WTC11 (cell line): ENCODE measurements at regions not wholly inside any gene's neighbourhood (a gene's known extent, or its start where the extent isn't known, plus 50 kb on each side); places are given as distances from the start of the nearest gene placed in this dataset.
A peak's percentile ranks its signal among the peaks of the same experiment; 100 is the strongest.

Experiments
- ATAC-seq: fragments of 200-7000 bp; cut with Tn5 transposase; 2 replicates; pipeline ENCODE4 v1.10.0; 2021; ENCODE audit warnings: mild to moderate bottlenecking, moderate library complexity
- CTCF ChIA-PET: fragments of 300-600 bp; sonication (Branson Sonifier 250); formaldehyde crosslinking; loops from one replicate; lab custom pipeline; 2021; ENCODE audit warnings: antibody characterized with exemption; lab: Charles Lee
- POLR2A ChIA-PET: fragments of 350-600 bp; sonication (Branson Sonifier 250); formaldehyde crosslinking; loops from one replicate; lab custom pipeline; 2021; ENCODE audit warnings: antibody characterized with exemption; lab: Charles Lee
- DNase-seq: peaks from one replicate; pipeline ENCODE4 v3.0.0; 2021; ENCODE audit warnings: low spot score
- H3K27ac Mint-ChIP-seq: 2 replicates; pipeline ENCODE4 v1.8.0; 2021; ENCODE audit warnings: mixed read lengths
- H3K27me3 Mint-ChIP-seq: 2 replicates; pipeline ENCODE4 v1.8.0; 2021; ENCODE audit warnings: low read depth, mild to moderate bottlenecking, moderate library complexity, mixed read lengths
- H3K36me3 Mint-ChIP-seq: 2 replicates; pipeline ENCODE4 v1.8.0; 2021; ENCODE audit warnings: mixed read lengths
- H3K4me1 Mint-ChIP-seq: 2 replicates; pipeline ENCODE4 v1.8.0; 2022; ENCODE audit warnings: mixed read lengths
- H3K4me3 Mint-ChIP-seq: 2 replicates; pipeline ENCODE4 v1.8.0; 2021; ENCODE audit warnings: mild to moderate bottlenecking, moderate library complexity, mixed read lengths
- H3K9me3 Mint-ChIP-seq: 2 replicates; pipeline ENCODE4 v1.8.0; 2021; ENCODE audit warnings: mixed read lengths
- CDX4 ChIP-seq: fragments of 250-450 bp; sonication (Bioruptor Pico); IDR thresholded peaks from 2 replicates; pipeline ENCODE4 v1.9.0; 2021; ENCODE audit warnings: moderate library complexity, mild to moderate bottlenecking, inconsistent platforms, borderline replicate concordance
- CTCF ChIP-seq: fragments of 200-600 bp; IDR thresholded peaks from 2 replicates; pipeline ENCODE4 v1.8.0; 2022; ENCODE audit warnings: antibody characterized with exemption
- ELF4 ChIP-seq: sonication (generic); formaldehyde crosslinking; IDR thresholded peaks from 2 replicates; pipeline ENCODE4 v1.8.1; 2022; ENCODE audit warnings: low read depth, mild to moderate bottlenecking, moderate library complexity, missing genetic modification reagents
- ERG ChIP-seq: fragments of 250-450 bp; sonication (Bioruptor Pico); IDR thresholded peaks from 2 replicates; pipeline ENCODE4 v1.8.0; 2021; ENCODE audit warnings: mild to moderate bottlenecking
- HMGXB4 ChIP-seq: sonication (generic); formaldehyde crosslinking; IDR thresholded peaks from 2 replicates; pipeline ENCODE4 v1.8.1; 2023; ENCODE audit warnings: mild to moderate bottlenecking, moderate library complexity, missing genetic modification reagents
- IRF1 ChIP-seq: sonication (generic); formaldehyde crosslinking; IDR thresholded peaks from 2 replicates; pipeline ENCODE4 v1.8.0; 2023; ENCODE audit warnings: missing genetic modification reagents
- IRF2 ChIP-seq: sonication (generic); formaldehyde crosslinking; IDR thresholded peaks from 2 replicates; pipeline ENCODE4 v1.8.0; 2022; ENCODE audit warnings: low read depth, missing genetic modification reagents, borderline replicate concordance
- KAT7 ChIP-seq: sonication (generic); formaldehyde crosslinking; IDR thresholded peaks from 2 replicates; pipeline ENCODE4 v1.8.1; 2023; ENCODE audit warnings: missing genetic modification reagents, mild to moderate bottlenecking, borderline replicate concordance
- MAX ChIP-seq: sonication (generic); formaldehyde crosslinking; IDR thresholded peaks from 2 replicates; pipeline ENCODE4 v1.8.0; 2022; ENCODE audit warnings: mild to moderate bottlenecking, missing genetic modification reagents
- MYBL2 ChIP-seq: sonication (generic); formaldehyde crosslinking; IDR thresholded peaks from 2 replicates; pipeline ENCODE4 v1.8.1; 2023; ENCODE audit warnings: mild to moderate bottlenecking, moderate library complexity, missing genetic modification reagents
- NR3C1 ChIP-seq: sonication (generic); formaldehyde crosslinking; conservative IDR thresholded peaks from 2 replicates; pipeline ENCODE4 v1.8.1; 2023; ENCODE audit warnings: low read depth, mild to moderate bottlenecking, missing genetic modification reagents
- OVOL2 ChIP-seq: fragments of 250-450 bp; sonication (Bioruptor Pico); IDR thresholded peaks from 2 replicates; pipeline ENCODE4 v1.9.0; 2021; ENCODE audit warnings: mild to moderate bottlenecking, borderline replicate concordance
- SOX15 ChIP-seq: fragments of 250-450 bp; sonication (Bioruptor Pico); IDR thresholded peaks from 2 replicates; pipeline ENCODE4 v1.9.0; 2021; ENCODE audit warnings: mild to moderate bottlenecking
- TCF7 ChIP-seq: sonication (generic); formaldehyde crosslinking; IDR thresholded peaks from 2 replicates; pipeline ENCODE4 v1.8.0; 2022; ENCODE audit warnings: mild to moderate bottlenecking, low read depth, missing genetic modification reagents, moderate library complexity
- ZNF232 ChIP-seq: sonication (generic); formaldehyde crosslinking; IDR thresholded peaks from 2 replicates; pipeline ENCODE4 v1.8.0; 2022; ENCODE audit warnings: mild to moderate bottlenecking, missing genetic modification reagents
- ZNF263 ChIP-seq: sonication (generic); formaldehyde crosslinking; IDR thresholded peaks from 2 replicates; pipeline ENCODE4 v1.8.1; 2022; ENCODE audit warnings: low read depth, mild to moderate bottlenecking, moderate library complexity, missing genetic modification reagents
- ZNF317 ChIP-seq: sonication (generic); formaldehyde crosslinking; IDR thresholded peaks from 2 replicates; pipeline ENCODE4 v1.8.1; 2023; ENCODE audit warnings: low read depth, mild to moderate bottlenecking, moderate library complexity, missing genetic modification reagents, borderline replicate concordance
- ZNF396 ChIP-seq: fragments of 250-450 bp; sonication (Bioruptor Pico); IDR thresholded peaks from 2 replicates; pipeline ENCODE4 v1.8.0; 2021; ENCODE audit warnings: mild to moderate bottlenecking, moderate library complexity, borderline replicate concordance
- ZNF671 ChIP-seq: fragments of 250-450 bp; sonication (Bioruptor Pico); IDR thresholded peaks from 2 replicates; pipeline ENCODE4 v1.8.0; 2021; ENCODE audit warnings: mild to moderate bottlenecking

- ChIA-PET CTCF (interaction anchor here (0.6 kb wide), 1 partner anchor 234 kb away, joined by 3 read pairs; no protein-coding TSS in a partner anchor), POLR2A (interaction anchor here (0.6 to 0.7 kb wide), 2 partner anchors 13 to 795 kb away, joined by 3 to 4 read pairs; no protein-coding TSS in a partner anchor)
- ATAC-seq (no peak), DNase-seq (no peak)
- no peak overlapping the region for H3K27ac Mint-ChIP-seq
- H3K4me3 Mint-ChIP-seq: no peak overlapping the region
- no peaks in the 10 kb centered on the region for H3K36me3 Mint-ChIP-seq
- H3K4me1 Mint-ChIP-seq: peaks cover 6% of the 10 kb centered on the region
- peaks cover 7% of the 10 kb centered on the region; the same call in 1 of the 2 replicates for H3K9me3 Mint-ChIP-seq
- no peak for TF ChIP-seq NR3C1
- TF ChIP-seq MYBL2 (CRISPR knock-in tag): no peak
- no peak for TF ChIP-seq CDX4
- TF ChIP-seq ZNF263 (CRISPR knock-in tag): no peak
- TF ChIP-seq IRF2 (CRISPR knock-in tag): no peak
- no peak for TF ChIP-seq ELF4 (CRISPR knock-in tag)
- no peaks in the 10 kb centered on the region for H3K27me3 Mint-ChIP-seq
These were observed 709.5 kb upstream of the COBL start for GRCh38 chr7:52026140-52026539.

- no peaks in the 10 kb centered on the region for H3K36me3 Mint-ChIP-seq
- CTCF ChIA-PET: no interaction called here
- no peak for TF ChIP-seq TCF7 (CRISPR knock-in tag)
- no peak for TF ChIP-seq ZNF317 (CRISPR knock-in tag)
- TF ChIP-seq MAX (CRISPR knock-in tag): no peak
- no peak for TF ChIP-seq HMGXB4
- no peak for TF ChIP-seq KAT7 (CRISPR knock-in tag)
- TF ChIP-seq OVOL2 (CRISPR knock-in tag): no peak
- no peak for TF ChIP-seq CDX4
- TF ChIP-seq SOX15 (CRISPR knock-in tag): no peak
- TF ChIP-seq ZNF396 (CRISPR knock-in tag): no peak
- TF ChIP-seq IRF1: no peak
- no peak for TF ChIP-seq ERG
- TF ChIP-seq ZNF671 (CRISPR knock-in tag): no peak
- no peak overlapping the region for H3K27ac Mint-ChIP-seq
- peaks cover 7% of the 10 kb centered on the region; the same call in 1 of the 2 replicates for H3K9me3 Mint-ChIP-seq
- H3K4me1 Mint-ChIP-seq: peaks cover 17% of the 10 kb centered on the region
- no peaks in the 10 kb centered on the region for H3K27me3 Mint-ChIP-seq
- H3K4me3 Mint-ChIP-seq: no peak overlapping the region
- POLR2A ChIA-PET: no interaction called here
- no peak for DNase-seq
- ATAC-seq: no peak
These were observed 704.7 kb upstream of the COBL start for GRCh38 chr7:52021343-52021742.

- Mint-ChIP-seq H3K27ac (no peak overlapping the region), H3K36me3 (no peaks in the 10 kb centered on the region)
- CTCF ChIA-PET: interaction anchor here (0.6 to 1.6 kb wide), 9 partner anchors 9 to 242 kb away, joined by 3 to 6 read pairs (median 4); no protein-coding TSS in a partner anchor
- no peak for DNase-seq
- TF ChIP-seq CTCF (peak; percentile 22), ZNF396 (CRISPR knock-in tag) (no peak), ZNF232 (CRISPR knock-in tag) (no peak)
- TF ChIP-seq, all 79 proteins: peak for 1
- H3K27me3 Mint-ChIP-seq: no peaks in the 10 kb centered on the region; the same call in 1 of the 2 replicates
- no peak for ATAC-seq
- no peak overlapping the region for H3K4me3 Mint-ChIP-seq
- peaks cover 14% of the 10 kb centered on the region for H3K4me1 Mint-ChIP-seq
- POLR2A ChIA-PET: no interaction called here
- peaks cover 7% of the 10 kb centered on the region; the same call in 1 of the 2 replicates for H3K9me3 Mint-ChIP-seq
These were observed 702.1 kb upstream of the COBL start for GRCh38 chr7:52018680-52019054.
